ENCODE measurements at regions not wholly inside any gene's neighbourhood (a gene's known extent, or its start where the extent isn't known, plus 50 kb on each side); places are given as distances from the start of the nearest gene placed in this dataset.

DNA sequence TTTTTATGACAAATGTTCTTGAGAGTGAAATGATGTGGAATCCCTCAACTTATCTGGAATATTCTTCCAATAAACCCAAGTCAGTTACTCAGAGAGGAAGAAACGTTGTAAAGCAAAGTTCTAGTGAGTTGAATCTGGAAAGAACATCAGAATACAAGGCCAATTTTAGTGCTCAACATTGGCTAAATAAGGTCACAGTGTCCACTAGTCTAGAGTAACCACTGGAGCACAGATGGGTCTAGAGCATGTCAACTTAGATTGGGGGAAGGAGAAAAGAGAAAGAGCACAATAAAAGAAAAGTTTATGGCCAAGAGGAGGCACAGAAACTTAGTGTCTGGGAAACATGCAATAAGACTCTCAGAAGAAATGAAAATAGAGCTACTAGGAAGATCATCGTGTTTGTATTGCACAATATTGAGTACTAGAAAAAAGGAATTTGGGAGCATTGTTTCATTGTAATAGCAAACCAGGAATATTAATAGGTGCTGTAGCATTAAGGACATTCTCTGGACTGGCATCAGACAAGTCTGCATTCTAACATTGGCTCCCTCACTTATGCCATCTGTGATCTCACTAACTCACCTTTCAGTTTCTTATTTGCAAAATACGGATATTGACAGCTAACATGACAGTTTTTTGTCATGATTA is 1318.5 kb downstream of the PCDH9 start:
- in situ Hi-C loops (cut with HindIII; ENCODE audit: low sequenced_read_pairs): no loop called here
- no peak for TF ChIP-seq CTCF (IDR thresholded peaks at IDR 0.05; ENCODE audit: low read depth, low read length, missing control alignments)
- no peak overlapping the region for H3K4me3 ChIP-seq (ENCODE audit: low read depth, low read length)
- no peak for DNase-seq (ENCODE audit: low read depth)

GRCh38 chr13:65909501-65909900 is 1320.6 kb downstream of the PCDH9 start:
- no peak for DNase-seq (ENCODE audit: low read depth)
- in situ Hi-C loops (cut with HindIII; ENCODE audit: low sequenced_read_pairs): no loop called here
- H3K4me3 ChIP-seq (ENCODE audit: low read depth, low read length): no peak overlapping the region
- TF ChIP-seq CTCF (IDR thresholded peaks at IDR 0.05; ENCODE audit: low read depth, low read length, missing control alignments): no peak

GRCh38 chr13:65907666-65908525 is 1322.2 kb downstream of the PCDH9 start:
- no peak for DNase-seq (ENCODE audit: low read depth)
- no peak for TF ChIP-seq CTCF (IDR thresholded peaks at IDR 0.05; ENCODE audit: low read depth, low read length, missing control alignments)
- in situ Hi-C loops (cut with HindIII; ENCODE audit: low sequenced_read_pairs): no loop called here
- H3K4me3 ChIP-seq (ENCODE audit: low read depth, low read length): no peak overlapping the region

- no peak overlapping the region for H3K4me3 ChIP-seq (ENCODE audit: low read depth, low read length)
- TF ChIP-seq CTCF (IDR thresholded peaks at IDR 0.05; ENCODE audit: low read depth, low read length, missing control alignments): no peak
- in situ Hi-C loops (cut with HindIII; ENCODE audit: low sequenced_read_pairs): no loop called here
Observed at GRCh38 chr13:65901723-65902122, 1328.4 kb downstream of the PCDH9 start.

GRCh38 chr13:65894049-65894448 is 1336.1 kb downstream of the PCDH9 start:
- in situ Hi-C loops (cut with HindIII; ENCODE audit: low sequenced_read_pairs): no loop called here
- H3K4me3 ChIP-seq (ENCODE audit: low read depth, low read length): no peak overlapping the region
- no peak for DNase-seq (ENCODE audit: low read depth)
- TF ChIP-seq CTCF (IDR thresholded peaks at IDR 0.05; ENCODE audit: low read depth, low read length, missing control alignments): no peak

More at GRCh38 chr13:65901723-65902122, 1328.4 kb downstream of the PCDH9 start:
- no peak for DNase-seq (ENCODE audit: low read depth)

DNA sequence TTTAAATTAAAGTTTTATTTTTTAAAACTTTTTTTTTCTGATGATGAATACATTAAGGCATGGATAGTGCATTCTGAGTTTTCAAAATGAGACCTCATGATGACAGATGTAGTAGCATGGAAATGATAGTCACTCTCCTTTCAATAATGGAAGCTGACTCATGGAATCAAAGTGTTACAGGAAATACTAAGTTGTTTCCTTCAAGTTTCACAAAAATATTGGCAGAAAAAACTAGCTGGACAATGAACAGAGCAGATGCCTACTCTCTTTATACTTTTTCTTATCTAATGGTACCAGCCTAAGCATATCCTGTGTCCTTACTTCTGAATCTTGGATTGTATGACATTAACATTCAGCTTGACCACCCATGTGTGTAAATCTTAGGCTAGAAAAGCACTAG is 1337.3 kb downstream of the PCDH9 start:
- H3K4me3 ChIP-seq (ENCODE audit: low read depth, low read length): no peak overlapping the region
- TF ChIP-seq CTCF (IDR thresholded peaks at IDR 0.05; ENCODE audit: low read depth, low read length, missing control alignments): no peak
- in situ Hi-C loops (cut with HindIII; ENCODE audit: low sequenced_read_pairs): no loop called here
- DNase-seq (ENCODE audit: low read depth): no peak
